ENCODE measurements at regions not wholly inside any gene's neighbourhood (a gene's known extent, or its start where the extent isn't known, plus 50 kb on each side); places are given as distances from the start of the nearest gene placed in this dataset.
"Not testable (repeated sequence)": the region's sequence is repeated elsewhere in the genome, so short reads cannot be mapped to it uniquely, and the experiment has no call there.

GRCh38 chr1:56133522-56134472, 445.6 kb downstream of the PLPP3 start:
- DNase-seq (ENCODE audit: low read depth in 1 of 2, low spot score in 1 of 2), result no peak

DNA sequence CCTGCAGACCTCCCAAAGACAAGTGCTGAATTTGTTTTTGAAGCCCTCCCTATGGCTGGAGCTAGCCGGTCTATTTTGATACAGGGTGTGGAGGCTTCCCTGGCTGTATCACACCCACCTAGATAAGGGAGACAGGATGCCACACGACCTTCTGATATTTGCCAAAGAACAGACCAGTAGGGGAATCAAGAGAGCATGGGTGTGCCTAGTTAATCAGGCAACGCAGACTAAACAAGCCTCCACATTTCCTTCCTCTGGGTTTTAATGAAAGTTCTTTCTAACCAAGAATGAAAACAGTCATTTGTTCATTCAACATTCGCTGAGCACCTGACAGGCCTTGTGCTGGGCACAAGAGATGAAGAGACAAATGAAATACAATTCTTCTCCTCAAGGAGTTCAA, 446.8 kb downstream of the PLPP3 start:
- no peak for DNase-seq (ENCODE audit: low read depth in 1 of 2, low spot score in 1 of 2)

DNA sequence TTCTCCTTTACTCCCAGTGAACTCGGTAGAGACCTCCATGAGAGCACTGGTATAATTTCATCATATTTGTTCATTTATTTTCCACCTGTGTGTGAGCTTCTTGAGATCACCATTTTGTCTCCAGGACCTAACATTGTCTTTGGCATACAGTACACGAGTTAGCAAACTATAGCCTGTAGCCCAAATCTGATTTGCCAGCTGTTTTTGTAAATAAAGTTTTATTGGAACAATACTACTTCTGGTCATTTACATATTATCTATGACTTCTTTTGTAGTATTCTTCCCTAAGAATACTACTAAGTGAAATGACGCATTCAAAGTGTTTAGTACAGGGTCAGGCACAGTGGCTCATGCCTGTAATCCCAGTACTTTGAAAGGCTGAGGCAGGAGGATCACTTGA, 449.5 kb downstream of the PLPP3 start:
- no peak for DNase-seq (ENCODE audit: low read depth in 1 of 2, low spot score in 1 of 2)

DNA sequence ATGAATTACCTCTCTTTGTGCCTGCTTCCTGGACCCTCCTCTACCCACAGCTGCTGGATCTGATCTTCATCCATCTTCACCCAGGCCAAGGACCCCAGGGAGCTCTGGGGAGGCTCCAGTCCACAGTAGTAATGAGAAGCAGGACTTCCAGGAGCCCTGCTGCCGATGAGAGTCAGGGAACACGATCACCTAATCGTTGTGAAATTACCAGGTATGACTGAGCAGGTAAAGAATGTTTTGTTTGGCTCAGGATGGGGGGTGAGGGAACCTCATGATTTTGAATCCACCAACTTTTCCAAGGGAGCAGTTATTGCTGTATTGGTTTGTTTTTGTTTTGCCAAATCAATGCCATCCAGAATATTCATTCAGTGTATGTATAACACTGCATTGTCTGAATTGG, 454.0 kb downstream of the PLPP3 start:
- DNase-seq (ENCODE audit: low read depth in 1 of 2, low spot score in 1 of 2), result no peak

DNA sequence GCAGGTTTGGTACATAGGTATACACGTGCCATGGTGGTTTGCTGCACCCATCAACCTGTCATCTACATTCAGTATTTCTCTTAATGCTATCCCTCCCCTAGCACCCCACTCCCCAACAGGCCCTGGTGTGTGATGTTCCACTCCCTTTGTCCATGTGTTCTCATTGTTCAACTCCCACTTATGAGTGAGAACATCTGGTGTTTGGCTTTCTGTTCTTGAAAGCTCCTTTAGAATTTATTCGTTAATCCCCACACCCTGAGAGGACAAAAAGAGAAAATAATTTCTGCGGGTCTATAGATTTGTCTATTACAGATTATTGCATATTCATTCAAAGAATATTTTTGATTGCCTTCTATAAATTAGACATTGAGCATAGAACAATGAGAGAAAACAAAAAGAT, 455.5 kb downstream of the PLPP3 start:
- no peak for DNase-seq (ENCODE audit: low read depth in 1 of 2, low spot score in 1 of 2)

GRCh38 chr1:56123421-56123820, 455.9 kb downstream of the PLPP3 start:
- no peak for DNase-seq (ENCODE audit: low read depth in 1 of 2, low spot score in 1 of 2)

DNA sequence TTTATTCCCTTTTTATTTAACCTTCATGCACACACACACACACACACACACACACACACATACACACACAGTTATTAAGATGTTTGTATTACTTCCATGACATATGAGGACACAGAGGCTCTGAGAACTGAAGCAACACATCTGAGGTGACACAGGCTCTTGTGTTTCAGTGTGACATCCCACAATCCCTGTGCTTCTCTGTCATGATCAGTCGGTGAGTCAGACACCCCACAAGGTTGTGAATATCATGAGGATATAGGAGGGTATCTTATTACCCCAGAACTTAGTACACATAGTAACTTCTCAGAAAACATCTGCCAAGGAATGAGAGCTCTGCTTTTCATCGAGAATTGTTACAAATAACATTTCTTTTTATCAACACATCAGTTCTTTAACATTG, 459.3 kb downstream of the PLPP3 start:
- no peak for DNase-seq (ENCODE audit: low read depth in 1 of 2, low spot score in 1 of 2)

GRCh38 chr1:56118676-56119075, 460.7 kb downstream of the PLPP3 start:
- not testable (repeated sequence) for DNase-seq (ENCODE audit: low read depth in 1 of 2, low spot score in 1 of 2)

GRCh38 chr1:56115701-56116100, 463.7 kb downstream of the PLPP3 start:
- DNase-seq (ENCODE audit: low read depth in 1 of 2, low spot score in 1 of 2), result no peak

DNA sequence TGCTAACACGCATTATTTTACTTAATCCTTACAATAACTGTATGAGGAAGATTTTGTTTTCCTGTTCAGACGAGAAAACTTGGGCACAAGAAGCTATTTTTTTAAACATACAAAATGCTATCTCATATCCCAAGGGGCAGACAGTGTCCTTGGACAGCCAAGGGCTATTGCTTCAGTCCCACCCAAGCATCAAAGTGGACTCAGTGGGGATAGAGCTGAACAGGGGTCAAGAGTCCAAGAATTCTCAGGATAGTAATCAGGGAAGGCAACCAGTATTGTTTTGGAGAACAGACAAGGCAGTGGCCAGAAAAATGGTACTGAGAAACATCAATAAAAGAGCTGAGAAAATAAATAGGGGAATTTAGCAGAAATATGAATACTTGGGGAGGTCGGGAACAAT, 465.7 kb downstream of the PLPP3 start:
- DNase-seq (ENCODE audit: low read depth in 1 of 2, low spot score in 1 of 2), result no peak

GRCh38 chr1:56107275-56107638, 472.1 kb downstream of the PLPP3 start:
- DNase-seq (ENCODE audit: low read depth in 1 of 2, low spot score in 1 of 2), result no peak

- no peak for DNase-seq (ENCODE audit: low read depth in 1 of 2, low spot score in 1 of 2)
Measured at GRCh38 chr1:56106531-56107274, 472.7 kb downstream of the PLPP3 start.

GRCh38 chr1:56105397-56105796, 474.0 kb downstream of the PLPP3 start:
- DNase-seq (ENCODE audit: low read depth in 1 of 2, low spot score in 1 of 2), result no peak

GRCh38 chr1:56099766-56100265, 479.5 kb downstream of the PLPP3 start:
- DNase-seq (ENCODE audit: low read depth in 1 of 2, low spot score in 1 of 2), result no peak

DNA sequence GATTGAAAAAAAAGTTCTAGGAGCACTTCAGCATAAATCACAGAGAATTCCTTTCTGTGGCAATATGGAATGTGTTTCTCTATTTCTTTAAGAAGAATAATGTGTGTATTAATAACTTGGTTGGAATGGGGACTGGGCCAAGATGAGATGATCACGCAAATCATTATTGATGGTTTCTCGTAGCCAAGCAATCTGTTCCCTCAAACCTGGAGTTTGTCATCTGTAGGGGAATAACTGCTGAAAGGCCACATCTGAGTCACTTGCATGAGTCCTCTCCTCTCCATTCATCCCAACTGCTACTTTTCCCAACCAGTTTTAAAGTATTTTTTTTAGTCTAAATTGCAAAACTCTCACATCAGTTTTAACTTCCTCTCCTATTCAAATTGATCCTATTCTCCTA, 480.4 kb downstream of the PLPP3 start:
- no peak for DNase-seq (ENCODE audit: low read depth in 1 of 2, low spot score in 1 of 2)

- DNase-seq (ENCODE audit: low read depth in 1 of 2, low spot score in 1 of 2), result no peak
Measured at GRCh38 chr1:56097713-56098112, 481.6 kb downstream of the PLPP3 start.

DNA sequence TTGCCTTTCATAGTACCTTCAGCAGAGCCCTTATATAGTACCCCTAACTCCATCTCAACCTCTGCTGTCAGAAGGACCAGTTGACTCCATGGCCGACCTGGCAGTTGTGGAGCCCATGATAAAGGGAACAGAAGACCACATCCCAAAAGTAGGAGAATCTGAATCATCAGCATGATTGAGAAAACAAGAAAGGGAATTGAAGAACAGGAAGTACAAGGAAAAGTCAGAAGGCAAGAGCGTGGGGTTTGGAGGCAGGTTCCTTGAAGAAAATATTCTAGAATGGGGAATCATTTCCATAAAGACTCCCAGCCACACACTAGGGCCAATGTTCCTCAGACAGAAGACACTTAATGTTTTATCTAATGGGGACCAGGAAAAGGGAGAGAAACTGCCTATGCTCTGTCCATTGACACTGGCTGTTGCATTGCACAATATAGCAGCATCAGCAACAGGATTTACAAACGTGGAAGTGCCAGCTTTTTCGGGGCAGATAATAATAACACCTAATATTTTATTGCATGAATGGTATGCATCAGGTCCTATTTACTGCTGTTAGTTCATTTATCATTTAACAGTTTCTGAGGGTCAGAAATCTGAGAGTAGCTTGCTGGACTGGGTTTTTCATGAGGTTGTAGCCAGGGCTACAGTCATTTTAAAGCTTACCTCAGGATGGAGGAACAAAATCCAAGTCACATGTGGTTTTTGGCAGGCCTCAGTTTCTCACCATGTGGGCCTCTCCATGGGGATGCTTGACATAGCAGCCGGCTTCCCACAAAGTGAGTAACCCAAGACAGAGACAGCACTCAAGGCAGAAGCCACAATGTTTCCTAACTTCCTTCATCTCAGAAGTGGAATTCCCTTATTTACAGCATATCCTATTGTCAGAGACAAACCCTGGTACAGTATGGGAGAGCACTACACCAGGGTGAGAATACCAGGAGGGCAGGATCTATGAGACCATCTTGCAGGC, 483.4 kb downstream of the PLPP3 start:
- no peak for DNase-seq (ENCODE audit: low read depth in 1 of 2, low spot score in 1 of 2)

GRCh38 chr1:56094168-56094567, 485.2 kb downstream of the PLPP3 start:
- no peak for DNase-seq (ENCODE audit: low read depth in 1 of 2, low spot score in 1 of 2)

GRCh38 chr1:56092684-56093570, 486.4 kb downstream of the PLPP3 start:
- DNase-seq (ENCODE audit: low read depth in 1 of 2, low spot score in 1 of 2), result no peak

DNA sequence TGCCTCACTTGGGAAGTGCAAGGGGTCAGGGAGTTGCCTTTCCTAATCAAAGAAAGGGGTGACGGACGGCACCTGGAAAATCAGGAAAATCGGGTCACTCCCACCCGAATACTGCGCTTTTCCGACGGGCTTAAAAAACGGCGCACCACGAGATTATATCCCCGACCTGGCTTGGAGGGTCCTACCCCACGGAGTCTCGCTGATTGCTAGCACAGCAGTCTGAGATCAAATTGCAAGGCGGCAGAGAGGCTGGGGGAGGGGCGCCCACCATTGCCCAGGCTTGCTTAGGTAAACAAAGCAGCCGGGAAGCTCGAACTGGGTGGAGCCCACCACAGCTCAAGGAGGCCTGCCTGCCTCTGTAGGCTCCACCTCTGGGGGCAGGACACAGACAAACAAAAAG, 489.5 kb downstream of the PLPP3 start:
- DNase-seq (ENCODE audit: low read depth in 1 of 2, low spot score in 1 of 2), result not testable (repeated sequence)
